H1 (cell line): ENCODE measurements at regions not wholly inside any gene's neighbourhood (a gene's known extent, or its start where the extent isn't known, plus 50 kb on each side); places are given as distances from the start of the nearest gene placed in this dataset.

ENCODE experiments used
- CTCF ChIA-PET: fragments of 300-600 bp; sonication (Branson Sonifier 250); formaldehyde crosslinking; loops from one replicate; lab custom pipeline; 2021; ENCODE audit not compliant: partially characterized antibody; lab: Charles Lee
- POLR2A ChIA-PET: fragments of 300-600 bp; sonication (Branson Sonifier 250); formaldehyde crosslinking; loops from one replicate; lab custom pipeline; 2021; ENCODE audit warnings: inconsistent platforms; ENCODE audit not compliant: partially characterized antibody; lab: Charles Lee
- DNase-seq, 2 experiments: peaks; one replicate each; pipeline versions ENCODE4 v3.0.0 to v3.0.0-alpha.2; 2010 to 2022; ENCODE audit warnings: low spot score in 2 of 2, low read depth in 1 of 2, mixed read lengths in 1 of 2
- FAIRE-seq: peaks from 2 replicates; lab custom pipeline; 2011; peaks lifted over from hg19 to GRCh38; lab: Jason Lieb, UNC
- H2AFZ ChIP-seq: 2 replicates; pipeline ENCODE4 v1.8.1; 2012; ENCODE audit warnings: low read length, inconsistent platforms
- H2AK5ac ChIP-seq: 2 replicates; pipeline ENCODE4 v1.6.1; 2013; ENCODE audit warnings: low read depth, low read length
- H2BK120ac ChIP-seq: replicated peaks from 2 replicates; pipeline ENCODE3; 2013; ENCODE audit warnings: low read depth, low read length, inconsistent platforms
- H2BK12ac ChIP-seq: 2 replicates; pipeline ENCODE4 v1.6.1; 2013; ENCODE audit warnings: low read depth, low read length
- H2BK15ac ChIP-seq: 2 replicates; pipeline ENCODE4 v1.6.1; 2013; ENCODE audit warnings: low read length
- H2BK20ac ChIP-seq: 2 replicates; pipeline ENCODE4 v1.6.1; 2013; ENCODE audit warnings: low read length
- H2BK5ac ChIP-seq: 2 replicates; pipeline ENCODE4 v1.6.1; 2013; ENCODE audit warnings: low read depth, low read length
- H3K14ac ChIP-seq: 2 replicates; pipeline ENCODE4 v1.6.1; 2013; ENCODE audit warnings: inconsistent platforms; ENCODE audit not compliant: insufficient read length
- H3K18ac ChIP-seq: 2 replicates; pipeline ENCODE4 v1.6.1; 2013; ENCODE audit warnings: low read length; ENCODE audit errors: extremely low read depth
- H3K23ac ChIP-seq: 2 replicates; pipeline ENCODE4 v1.6.1; 2013; ENCODE audit warnings: inconsistent platforms; ENCODE audit not compliant: insufficient read length
- H3K23me2 ChIP-seq: 2 replicates; pipeline ENCODE4 v1.6.1; 2013; ENCODE audit warnings: low read depth, low read length
- H3K27ac ChIP-seq: 2 replicates; pipeline ENCODE4 v1.6.1; 2011; ENCODE audit warnings: low read depth, low read length, inconsistent platforms
- H3K27me3 ChIP-seq, 4 experiments: replicated peaks in 1 of 4; 1 replicate in 1 of 4; 2 replicates in 3 of 4; pipeline versions ENCODE4 v1.6.1 to v1.8.1; 2011 to 2013; ENCODE audit warnings: low read length in 3 of 4, mild to moderate bottlenecking in 3 of 4, inconsistent platforms in 2 of 4, mixed read lengths in 2 of 4, moderate library complexity in 1 of 4; ENCODE audit not compliant: control insufficient read depth in 3 of 4, insufficient read depth in 3 of 4; ENCODE audit errors: extremely low read depth in 1 of 4
- H3K36me3 ChIP-seq, 4 experiments: 2 replicates each; pipeline versions ENCODE4 v1.6.1 to v1.8.1; 2011 to 2013; ENCODE audit warnings: mild to moderate bottlenecking in 4 of 4, low read length in 3 of 4, moderate library complexity in 2 of 4, control low read depth in 1 of 4, inconsistent platforms in 1 of 4; ENCODE audit not compliant: insufficient read depth in 4 of 4, control insufficient read depth in 2 of 4
- H3K4ac ChIP-seq: replicated peaks from 2 replicates; pipeline ENCODE3; 2013; ENCODE audit warnings: low read length, low read depth, mixed read lengths, inconsistent platforms; ENCODE audit not compliant: insufficient read length
- H3K4me1 ChIP-seq, 4 experiments: replicated peaks in 1 of 4; 1 replicate in 1 of 4; 2 replicates in 3 of 4; pipeline versions ENCODE4 v1.6.1 to v1.8.1; 2011 to 2013; ENCODE audit warnings: low read length in 3 of 4, inconsistent platforms in 2 of 4, mixed read lengths in 1 of 4; ENCODE audit not compliant: insufficient read depth in 4 of 4, control insufficient read depth in 3 of 4
- H3K4me2 ChIP-seq, 2 experiments: 2 replicates each; pipeline versions ENCODE4 v1.6.1 to v1.8.1; 2011 to 2013; ENCODE audit warnings: low read depth in 2 of 2, low read length in 2 of 2, control low read depth in 1 of 2, inconsistent platforms in 1 of 2, mild to moderate bottlenecking in 1 of 2; ENCODE audit not compliant: insufficient read depth in 1 of 2
- H3K4me3 ChIP-seq, 4 experiments: fragments of 200-600, 300-600 bp in 1 of 4; sonication (generic), shearing (Covaris generic), sonication (Bioruptor Twin) in 1 of 4; 2 replicates each; pipeline versions ENCODE4 v1.5.1 to v1.8.1; 2011 to 2016; ENCODE audit warnings: low read length in 4 of 4, low read depth in 3 of 4, control low read depth in 2 of 4, inconsistent platforms in 2 of 4, mild to moderate bottlenecking in 2 of 4, mixed read lengths in 1 of 4, moderate library complexity in 1 of 4; ENCODE audit not compliant: insufficient read depth in 2 of 4; ENCODE audit errors: extremely low read depth in 1 of 4
- H3K56ac ChIP-seq: replicated peaks from 2 replicates; pipeline ENCODE3; 2013; ENCODE audit warnings: low read depth, mild to moderate bottlenecking, mixed read lengths, low read length, inconsistent platforms; ENCODE audit not compliant: insufficient read length
- H3K79me1 ChIP-seq: 2 replicates; pipeline ENCODE4 v1.6.1; 2013; ENCODE audit warnings: low read depth, low read length, control low read depth
- H3K79me2 ChIP-seq, 2 experiments: 2 replicates each; pipeline versions ENCODE4 v1.6.1 to v1.8.1; 2012 to 2013; ENCODE audit warnings: low read length in 2 of 2, mild to moderate bottlenecking in 2 of 2, inconsistent platforms in 1 of 2; ENCODE audit not compliant: insufficient read depth in 2 of 2, control insufficient read depth in 1 of 2
- H3K9ac ChIP-seq, 4 experiments: replicated peaks in 1 of 4; 1 replicate in 1 of 4; 2 replicates in 3 of 4; pipeline versions ENCODE4 v1.6.1 to v1.8.1; 2011 to 2013; ENCODE audit warnings: low read depth in 3 of 4, low read length in 3 of 4, control low read depth in 2 of 4, mild to moderate bottlenecking in 2 of 4, moderate library complexity in 2 of 4, inconsistent platforms in 1 of 4; ENCODE audit errors: extremely low read depth in 1 of 4
- H3K9me3 ChIP-seq, 2 experiments: 2 replicates each; pipeline versions ENCODE4 v1.6.1 to v1.8.1; 2012 to 2013; ENCODE audit warnings: mild to moderate bottlenecking in 2 of 2, moderate library complexity in 2 of 2, control low read depth in 1 of 2, inconsistent platforms in 1 of 2, low read depth in 1 of 2, low read length in 1 of 2, mixed read lengths in 1 of 2; ENCODE audit not compliant: insufficient read depth in 2 of 2
- H4K20me1 ChIP-seq, 2 experiments: replicated peaks in 1 of 2; 2 replicates each; pipeline versions ENCODE3 to v1.8.1; 2011 to 2013; ENCODE audit warnings: inconsistent platforms in 2 of 2, low read length in 2 of 2, mild to moderate bottlenecking in 1 of 2; ENCODE audit not compliant: insufficient read depth in 2 of 2, control insufficient read depth in 1 of 2
- H4K5ac ChIP-seq: 2 replicates; pipeline ENCODE4 v1.6.1; 2013; ENCODE audit warnings: low read length, low read depth, mixed read lengths, inconsistent platforms; ENCODE audit not compliant: insufficient read length
- H4K8ac ChIP-seq: 2 replicates; pipeline ENCODE4 v1.8.0; 2013; ENCODE audit warnings: mild to moderate bottlenecking, moderate library complexity, low read length, inconsistent platforms; ENCODE audit not compliant: insufficient read depth; ENCODE audit errors: extremely low read depth
- H4K91ac ChIP-seq: replicated peaks from 2 replicates; pipeline ENCODE3; 2013; ENCODE audit warnings: low read length, mixed read lengths, inconsistent platforms; ENCODE audit not compliant: insufficient read length
- BRCA1 ChIP-seq: IDR thresholded peaks from 2 replicates; pipeline ENCODE4 v1.6.1; 2012; ENCODE audit warnings: low read depth, low read length, improper control_type of control experiment
- EP300 ChIP-seq, 2 experiments: IDR thresholded peaks; 1 replicate in 1 of 2; 2 replicates in 1 of 2; pipeline ENCODE4 v1.6.1; 2011 to 2012; ENCODE audit warnings: low read depth in 2 of 2, low read length in 2 of 2, mild to moderate bottlenecking in 2 of 2, borderline replicate concordance in 1 of 2, inconsistent platforms in 1 of 2, moderate library complexity in 1 of 2
- SIN3A ChIP-seq, 2 experiments: IDR thresholded peaks in 1 of 2; conservative IDR thresholded peaks in 1 of 2; 2 replicates each; pipeline ENCODE4 v1.6.1; 2011 to 2012; ENCODE audit warnings: low read length in 2 of 2, improper control_type of control experiment in 1 of 2, low read depth in 1 of 2, mild to moderate bottlenecking in 1 of 2
- TBP ChIP-seq: IDR thresholded peaks from 2 replicates; pipeline ENCODE4 v1.6.1; 2011; ENCODE audit warnings: low read depth, low read length, improper control_type of control experiment
- WGBS, 2 experiments: shearing (Covaris generic) in 1 of 2; methylation state at CpG; one replicate each; pipeline versions ENCODE4 v1.1.6 to v1.1.7; 2013 to 2015; ENCODE audit warnings: low lambda C conversion rate in 2 of 2, mixed read lengths in 2 of 2, inconsistent platforms in 1 of 2, low coverage in 1 of 2, missing lambda C conversion rate in 1 of 2; ENCODE audit not compliant: insufficient replicate concordance in 2 of 2, insufficient coverage in 1 of 2, insufficient read length in 1 of 2; ENCODE audit errors: extremely low coverage in 1 of 2, missing lambda C conversion rate in 1 of 2; 5-methylcytosine and 5-hydroxymethylcytosine counted together

- Histone ChIP-seq H3K4me3 (no peak overlapping the region), H2BK20ac (no peak overlapping the region), H3K23me2 (no peaks in the 10 kb centered on the region), H3K9me3 (no peaks in the 10 kb centered on the region; a peak in 1 of 4 replicates), H2BK15ac (no peak overlapping the region), H3K4ac (no peak overlapping the region), H3K27ac (no peak overlapping the region), H2BK5ac (no peak overlapping the region), H2BK120ac (no peak overlapping the region), H4K91ac (no peak overlapping the region), H2BK12ac (no peak overlapping the region), H4K5ac (no peak overlapping the region), H3K4me2 (no peak overlapping the region), H3K14ac (no peak overlapping the region), H3K79me1 (no peaks in the 10 kb centered on the region), H3K4me1 (no peaks in the 10 kb centered on the region), H3K23ac (no peak overlapping the region), H3K9ac (no peak overlapping the region), H4K20me1 (no peaks in the 10 kb centered on the region), H3K27me3 (no peaks in the 10 kb centered on the region), H3K56ac (no peak overlapping the region), H3K79me2 (no peaks in the 10 kb centered on the region), H3K36me3 (no peaks in the 10 kb centered on the region), H2AFZ (no peak overlapping the region), H2AK5ac (no peak overlapping the region)
- FAIRE-seq (no peak), DNase-seq (no peak)
- ChIA-PET CTCF (interaction anchor here (0.8 to 1.4 kb wide), 2 partner anchors 77 to 101 kb away, joined by 3 read pairs; no protein-coding TSS in a partner anchor), POLR2A (no interaction called here)
- WGBS, 2 experiments: 94% methylated on average over 5 of the region's 5 CpGs; no CpG with 5 or more reads in 1 of the 2 experiments
- TF ChIP-seq EP300 (IDR thresholded peaks at IDR 0.05; ENCODE audit: borderline replicate concordance in 1 of 2, low read depth in 2 of 2, low read length in 2 of 2): no peak
- TF ChIP-seq BRCA1: no peak
- TF ChIP-seq SIN3A (conservative IDR thresholded peaks at IDR 0.05 in 1 of 2, IDR thresholded peaks at IDR 0.05 in 1 of 2; ENCODE audit: low read depth in 1 of 2, low read length in 2 of 2): no peak
- TF ChIP-seq TBP: no peak
- TF ChIP-seq, all 59 proteins: peak for 0
- Histone ChIP-seq H3K18ac (no peak overlapping the region), H4K8ac (no peak overlapping the region)
Measured at GRCh38 chr11:115636753-115637527, 132.7 kb upstream of the CADM1 start.
